Mammary epithelial cell (primary cell): ENCODE measurements at regions not wholly inside any gene's neighbourhood (a gene's known extent, or its start where the extent isn't known, plus 50 kb on each side); places are given as distances from the start of the nearest gene placed in this dataset.

Experiments
- EZH2 ChIP-seq: IDR thresholded peaks from 2 replicates; pipeline ENCODE4 v1.6.1; 2012; ENCODE audit warnings: low read length, inconsistent platforms, borderline replicate concordance
- TF ChIP-seq, protein P1 (sequence below), 2 donors: IDR thresholded peaks in 1 of 2; conservative IDR thresholded peaks in 1 of 2; 2 replicates each; pipeline ENCODE4 v1.5.1; 2011 to 2012; ENCODE audit warnings: inconsistent platforms in 2 of 2, low read length in 2 of 2, mild to moderate bottlenecking in 2 of 2, control low read depth in 1 of 2, low read depth in 1 of 2; ENCODE audit not compliant: insufficient read depth in 1 of 2; ENCODE audit errors: extremely low read depth in 1 of 2

DNA sequence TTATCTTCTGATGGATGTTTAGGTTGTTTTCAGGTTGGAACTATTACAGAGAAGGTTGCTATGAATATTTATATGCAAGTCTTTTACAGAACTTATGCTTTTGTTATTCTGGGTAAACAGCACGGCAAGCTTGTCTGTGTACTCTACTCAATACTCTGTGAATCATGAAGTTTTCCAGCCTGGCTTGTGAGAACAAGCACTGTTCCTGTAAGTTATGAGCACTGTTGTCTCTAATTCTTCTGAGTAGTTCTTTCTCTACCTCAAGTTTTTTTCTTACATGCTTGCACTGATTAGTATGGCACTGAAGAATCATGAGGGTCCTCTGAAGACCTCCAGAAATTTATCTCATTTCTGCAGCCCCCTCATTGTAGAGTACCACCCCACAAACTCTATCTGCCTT lies 496.9 kb downstream of the KCTD12 start:
- TF ChIP-seq EZH2 = no peak
- TF ChIP-seq, protein P1, sequence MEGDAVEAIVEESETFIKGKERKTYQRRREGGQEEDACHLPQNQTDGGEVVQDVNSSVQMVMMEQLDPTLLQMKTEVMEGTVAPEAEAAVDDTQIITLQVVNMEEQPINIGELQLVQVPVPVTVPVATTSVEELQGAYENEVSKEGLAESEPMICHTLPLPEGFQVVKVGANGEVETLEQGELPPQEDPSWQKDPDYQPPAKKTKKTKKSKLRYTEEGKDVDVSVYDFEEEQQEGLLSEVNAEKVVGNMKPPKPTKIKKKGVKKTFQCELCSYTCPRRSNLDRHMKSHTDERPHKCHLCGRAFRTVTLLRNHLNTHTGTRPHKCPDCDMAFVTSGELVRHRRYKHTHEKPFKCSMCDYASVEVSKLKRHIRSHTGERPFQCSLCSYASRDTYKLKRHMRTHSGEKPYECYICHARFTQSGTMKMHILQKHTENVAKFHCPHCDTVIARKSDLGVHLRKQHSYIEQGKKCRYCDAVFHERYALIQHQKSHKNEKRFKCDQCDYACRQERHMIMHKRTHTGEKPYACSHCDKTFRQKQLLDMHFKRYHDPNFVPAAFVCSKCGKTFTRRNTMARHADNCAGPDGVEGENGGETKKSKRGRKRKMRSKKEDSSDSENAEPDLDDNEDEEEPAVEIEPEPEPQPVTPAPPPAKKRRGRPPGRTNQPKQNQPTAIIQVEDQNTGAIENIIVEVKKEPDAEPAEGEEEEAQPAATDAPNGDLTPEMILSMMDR (conservative IDR thresholded peaks at IDR 0.05 in 1 of 2, IDR thresholded peaks at IDR 0.05 in 1 of 2; ENCODE audit: extremely low read depth in 1 of 2, insufficient read depth in 1 of 2, low read depth in 1 of 2, low read length in 2 of 2) = no peak
